IMR-90 (cell line): ENCODE measurements at regions not wholly inside any gene's neighbourhood (a gene's known extent, or its start where the extent isn't known, plus 50 kb on each side); places are given as distances from the start of the nearest gene placed in this dataset.

Experiments used
- ATAC-seq: fragments of 200-7000 bp; cut with Tn5 transposase; 2 replicates; pipeline ENCODE4 v1.9.1; 2020; ENCODE audit warnings: low read depth, mild to moderate bottlenecking, moderate library complexity
- BruUV-seq: library from RNA; stranded (reverse); fragments of 400-500 nt; replicated peaks from 2 replicates; lab custom pipeline; 2021; lab: Mats Ljungman, UMichigan
- CTCF ChIA-PET: fragments of 300-600 bp; formaldehyde crosslinking; extraction: SDS; loops from one replicate; lab custom pipeline; 2021; ENCODE audit warnings: antibody characterized with exemption; lab: Yijun Ruan, JAX
- POLR2A ChIA-PET: fragments of 300-600 bp; sonication (Branson Sonifier 250); formaldehyde crosslinking; loops from one replicate; lab custom pipeline; 2022; ENCODE audit warnings: antibody characterized with exemption; ENCODE audit not compliant: unreplicated experiment; lab: Charles Lee
- DNase-seq: peaks from one replicate; pipeline ENCODE4 v3.0.0; 2013
- H2AFZ ChIP-seq: replicated peaks from 2 replicates; pipeline ENCODE3; 2013; ENCODE audit warnings: low read length, mild to moderate bottlenecking; ENCODE audit not compliant: poor library complexity
- H2AK5ac ChIP-seq: 2 replicates; pipeline ENCODE4 v1.6.1; 2013; ENCODE audit warnings: low read depth, low read length, inconsistent platforms
- H2AK9ac ChIP-seq: replicated peaks from 2 replicates; pipeline ENCODE3; 2013; ENCODE audit warnings: mild to moderate bottlenecking, low read depth, low read length, moderate library complexity; ENCODE audit not compliant: poor library complexity
- H2BK120ac ChIP-seq: 2 replicates; pipeline ENCODE4 v1.6.1; 2013; ENCODE audit warnings: low read depth, low read length, inconsistent platforms
- H2BK15ac ChIP-seq: 3 replicates; pipeline ENCODE4 v1.6.1; 2013; ENCODE audit warnings: low read depth, low read length, inconsistent platforms
- H2BK20ac ChIP-seq: 2 replicates; pipeline ENCODE4 v1.6.1; 2013; ENCODE audit warnings: low read depth, mild to moderate bottlenecking, inconsistent platforms, low read length, moderate library complexity
- H2BK5ac ChIP-seq: 2 replicates; pipeline ENCODE4 v1.6.1; 2013; ENCODE audit warnings: mild to moderate bottlenecking, low read depth, low read length, inconsistent platforms; ENCODE audit not compliant: poor library complexity, severe bottlenecking
- H3K14ac ChIP-seq: replicated peaks from 2 replicates; pipeline ENCODE4 v1.6.1; 2013; ENCODE audit warnings: low read depth, low read length, inconsistent platforms
- H3K18ac ChIP-seq: 2 replicates; pipeline ENCODE4 v1.6.1; 2013; ENCODE audit warnings: low read depth, low read length, control low read depth
- H3K23ac ChIP-seq: 2 replicates; pipeline ENCODE4 v1.6.1; 2013; ENCODE audit warnings: low read depth, low read length, inconsistent platforms
- H3K27ac ChIP-seq: 2 replicates; pipeline ENCODE4 v1.5.1; 2013; ENCODE audit warnings: mild to moderate bottlenecking, control low read depth, low read length; ENCODE audit not compliant: insufficient read depth
- H3K27me3 ChIP-seq: 2 replicates; pipeline ENCODE4 v1.6.1; 2013; ENCODE audit warnings: low read length; ENCODE audit not compliant: control insufficient read depth, insufficient read depth
- H3K36me3 ChIP-seq: 2 replicates; pipeline ENCODE4 v1.6.1; 2013; ENCODE audit warnings: low read length, mixed read lengths; ENCODE audit not compliant: control insufficient read depth, insufficient read depth
- H3K4ac ChIP-seq: 2 replicates; pipeline ENCODE4 v1.6.1; 2013; ENCODE audit warnings: low read depth, low read length, inconsistent platforms
- H3K4me1 ChIP-seq: 2 replicates; pipeline ENCODE4 v1.6.1; 2013; ENCODE audit warnings: low read length, mixed read lengths; ENCODE audit not compliant: control insufficient read depth, insufficient read depth
- H3K4me2 ChIP-seq: 2 replicates; pipeline ENCODE4 v1.6.1; 2013; ENCODE audit warnings: low read depth, mild to moderate bottlenecking, control low read depth, low read length, moderate library complexity
- H3K4me3 ChIP-seq: 2 replicates; pipeline ENCODE4 v1.5.1; 2013; ENCODE audit warnings: low read depth, mild to moderate bottlenecking, control low read depth, low read length, moderate library complexity; ENCODE audit not compliant: insufficient read depth
- H3K56ac ChIP-seq: 2 replicates; pipeline ENCODE4 v1.6.1; 2013; ENCODE audit warnings: low read length, inconsistent platforms; ENCODE audit not compliant: insufficient read depth; ENCODE audit errors: extremely low read depth
- H3K79me1 ChIP-seq, 2 experiments: 2 replicates each; pipeline ENCODE4 v1.6.1; 2013; ENCODE audit warnings: low read length in 2 of 2, inconsistent platforms in 1 of 2, low read depth in 1 of 2
- H3K9ac ChIP-seq: 2 replicates; pipeline ENCODE4 v1.6.1; 2013; ENCODE audit warnings: low read depth, low read length, control low read depth
- H3K9me1 ChIP-seq: 2 replicates; pipeline ENCODE4 v1.6.1; 2013; ENCODE audit warnings: low read length, inconsistent platforms; ENCODE audit not compliant: insufficient read depth
- H3K9me3 ChIP-seq: 2 replicates; pipeline ENCODE4 v1.6.1; 2013; ENCODE audit warnings: low read length; ENCODE audit not compliant: control insufficient read depth, insufficient read depth
- H4K20me1 ChIP-seq: 2 replicates; pipeline ENCODE4 v1.6.1; 2013; ENCODE audit warnings: low read length, inconsistent platforms; ENCODE audit not compliant: insufficient read depth
- H4K5ac ChIP-seq: 2 replicates; pipeline ENCODE4 v1.6.1; 2013; ENCODE audit warnings: mild to moderate bottlenecking, low read depth, low read length, control low read depth
- H4K8ac ChIP-seq, 2 experiments: 2 replicates each; pipeline ENCODE4 v1.6.1; 2013; ENCODE audit warnings: low read depth in 2 of 2, low read length in 2 of 2, control low read depth in 1 of 2, inconsistent platforms in 1 of 2
- H4K91ac ChIP-seq: 2 replicates; pipeline ENCODE4 v1.6.1; 2013; ENCODE audit warnings: low read depth, low read length, inconsistent platforms; ENCODE audit not compliant: insufficient read depth
- BHLHE40 ChIP-seq: fragments of 150-350 bp; IDR thresholded peaks from 2 replicates; pipeline ENCODE4 v1.6.1; 2016; ENCODE audit warnings: mild to moderate bottlenecking, low read depth, low read length
- CEBPB ChIP-seq: IDR thresholded peaks from 2 replicates; pipeline ENCODE4 v1.6.1; 2012; ENCODE audit warnings: low read depth, low read length, improper control_type of control experiment
- CHD1 ChIP-seq: IDR thresholded peaks from 2 replicates; pipeline ENCODE4 v1.6.1; 2012; ENCODE audit warnings: low read depth, low read length, improper control_type of control experiment
- ELK1 ChIP-seq: fragments of 150-350 bp; IDR thresholded peaks from 2 replicates; pipeline ENCODE4 v1.6.1; 2016; ENCODE audit warnings: low read depth, mild to moderate bottlenecking, low read length, moderate library complexity, borderline replicate concordance
- FOS ChIP-seq: fragments of 150-350 bp; IDR thresholded peaks from 2 replicates; pipeline ENCODE4 v1.6.1; 2016; ENCODE audit warnings: low read depth, low read length
- MAFK ChIP-seq: IDR thresholded peaks from 2 replicates; pipeline ENCODE4 v1.6.1; 2012; ENCODE audit warnings: low read depth, low read length, improper control_type of control experiment
- MAZ ChIP-seq: IDR thresholded peaks from 2 replicates; pipeline ENCODE4 v1.6.1; 2012; ENCODE audit warnings: low read depth, mild to moderate bottlenecking, low read length, improper control_type of control experiment, moderate library complexity, borderline replicate concordance
- MXI1 ChIP-seq: IDR thresholded peaks from 2 replicates; pipeline ENCODE4 v1.6.1; 2012; ENCODE audit warnings: low read depth, mild to moderate bottlenecking, low read length, moderate library complexity, borderline replicate concordance
- NFE2L2 ChIP-seq: fragments of 150-350 bp; IDR thresholded peaks from 2 replicates; pipeline ENCODE4 v1.6.1; 2016; ENCODE audit warnings: low read depth, mild to moderate bottlenecking, low read length
- POLR2A ChIP-seq: IDR thresholded peaks from 2 replicates; pipeline ENCODE4 v1.6.1; 2012; ENCODE audit warnings: mild to moderate bottlenecking, low read depth, low read length
- RAD21 ChIP-seq: IDR thresholded peaks from 2 replicates; pipeline ENCODE4 v1.6.1; 2012; ENCODE audit warnings: low read length, improper control_type of control experiment
- RCOR1 ChIP-seq: IDR thresholded peaks from 2 replicates; pipeline ENCODE4 v1.6.1; 2012; ENCODE audit warnings: mild to moderate bottlenecking, low read length, improper control_type of control experiment; ENCODE audit not compliant: insufficient replicate concordance
- RFX5 ChIP-seq: IDR thresholded peaks from 2 replicates; pipeline ENCODE4 v1.8.0; 2012; ENCODE audit warnings: low read depth, mild to moderate bottlenecking, low read length, moderate library complexity
- SMC3 ChIP-seq: fragments of 150-350 bp; IDR thresholded peaks from 2 replicates; pipeline ENCODE4 v1.6.1; 2016; ENCODE audit warnings: low read depth, mild to moderate bottlenecking, antibody characterized with exemption, low read length, moderate library complexity
- WGBS, 2 experiments: methylation state at CpG; one replicate each; pipeline versions ENCODE4 v1.1.5 to v1.1.7; 2013; ENCODE audit warnings: missing lambda C conversion rate in 2 of 2; ENCODE audit not compliant: insufficient read length in 1 of 2; ENCODE audit errors: extremely low coverage in 2 of 2; 5-methylcytosine and 5-hydroxymethylcytosine counted together
- dilution Hi-C: fragments of 300-500 bp; cut with HindIII; formaldehyde crosslinking; loops from one replicate; pipeline ENCODE4 v1.14.3; 2018; ENCODE audit warnings: low sequenced_read_pairs; ENCODE audit not compliant: unreplicated experiment
- in situ Hi-C: fragments of 300-500 bp; cut with MboI; formaldehyde crosslinking; loops from 3 replicates; pipeline ENCODE4 v1.14.3; 2019; ENCODE audit warnings: low sequenced_read_pairs, inconsistent platforms, mixed read lengths
- intact Hi-C: fragments of 100-400 bp; cut with micrococcal nuclease; formaldehyde crosslinking; loops from 2 replicates; pipeline ENCODE4 v1.10.0; 2022
- TF ChIP-seq, protein P1 (sequence below): conservative IDR thresholded peaks from 2 replicates; pipeline ENCODE4 v1.5.1; 2012; ENCODE audit warnings: mild to moderate bottlenecking, low read depth, low read length, improper control_type of control experiment
- TF ChIP-seq, protein P2 (sequence below): fragments of 150-350 bp; IDR thresholded peaks from 2 replicates; pipeline ENCODE4 v1.6.1; 2017; ENCODE audit warnings: mild to moderate bottlenecking, antibody characterized with exemption, low read length, low read depth

DNA sequence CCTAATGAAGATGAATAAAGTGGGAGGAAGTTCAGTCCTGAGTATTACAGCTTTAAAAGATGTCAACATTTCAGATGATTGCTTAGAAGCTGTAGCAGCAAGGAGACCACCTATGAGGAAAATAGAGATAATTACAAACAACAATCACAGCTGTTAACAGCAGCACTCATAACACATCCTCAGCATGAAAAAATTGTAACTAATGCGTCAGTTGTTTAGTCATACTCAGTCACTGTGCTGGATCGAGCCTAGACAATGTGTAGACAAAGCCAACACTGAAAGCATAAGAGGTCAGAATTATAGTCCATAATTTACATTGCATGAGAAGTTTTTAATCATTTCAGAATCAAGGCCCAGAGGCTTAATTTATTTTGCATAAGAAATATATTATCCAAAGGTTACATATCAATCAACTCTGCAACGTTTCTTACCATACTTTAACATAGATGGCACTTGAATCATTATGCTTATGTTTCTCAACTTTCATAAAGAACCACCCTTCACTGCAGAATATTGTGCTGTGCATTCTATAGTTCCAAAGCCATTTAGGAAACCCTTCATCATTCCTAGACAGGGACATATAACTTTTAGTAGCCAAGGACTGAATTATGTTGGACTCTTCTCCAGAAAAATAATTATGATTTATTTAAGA is 60.2 kb upstream of the HAPLN1 start:
- no peak overlapping the region for H3K9ac ChIP-seq
- in situ Hi-C loops (no loop called here), intact Hi-C loops (no loop called here), dilution Hi-C loops (no loop called here)
- no peak for TF ChIP-seq MAFK
- TF ChIP-seq CEBPB = no peak
- no peak for TF ChIP-seq NFE2L2
- no peak for TF ChIP-seq FOS
- no peak for TF ChIP-seq CHD1
- TF ChIP-seq RAD21 = no peak
- TF ChIP-seq, protein P1, sequence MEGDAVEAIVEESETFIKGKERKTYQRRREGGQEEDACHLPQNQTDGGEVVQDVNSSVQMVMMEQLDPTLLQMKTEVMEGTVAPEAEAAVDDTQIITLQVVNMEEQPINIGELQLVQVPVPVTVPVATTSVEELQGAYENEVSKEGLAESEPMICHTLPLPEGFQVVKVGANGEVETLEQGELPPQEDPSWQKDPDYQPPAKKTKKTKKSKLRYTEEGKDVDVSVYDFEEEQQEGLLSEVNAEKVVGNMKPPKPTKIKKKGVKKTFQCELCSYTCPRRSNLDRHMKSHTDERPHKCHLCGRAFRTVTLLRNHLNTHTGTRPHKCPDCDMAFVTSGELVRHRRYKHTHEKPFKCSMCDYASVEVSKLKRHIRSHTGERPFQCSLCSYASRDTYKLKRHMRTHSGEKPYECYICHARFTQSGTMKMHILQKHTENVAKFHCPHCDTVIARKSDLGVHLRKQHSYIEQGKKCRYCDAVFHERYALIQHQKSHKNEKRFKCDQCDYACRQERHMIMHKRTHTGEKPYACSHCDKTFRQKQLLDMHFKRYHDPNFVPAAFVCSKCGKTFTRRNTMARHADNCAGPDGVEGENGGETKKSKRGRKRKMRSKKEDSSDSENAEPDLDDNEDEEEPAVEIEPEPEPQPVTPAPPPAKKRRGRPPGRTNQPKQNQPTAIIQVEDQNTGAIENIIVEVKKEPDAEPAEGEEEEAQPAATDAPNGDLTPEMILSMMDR = no peak
- TF ChIP-seq ELK1 = no peak
- TF ChIP-seq BHLHE40 = no peak
- no peak for TF ChIP-seq SMC3
- no peak for TF ChIP-seq RFX5
- no peak for TF ChIP-seq POLR2A
- TF ChIP-seq, protein P2, sequence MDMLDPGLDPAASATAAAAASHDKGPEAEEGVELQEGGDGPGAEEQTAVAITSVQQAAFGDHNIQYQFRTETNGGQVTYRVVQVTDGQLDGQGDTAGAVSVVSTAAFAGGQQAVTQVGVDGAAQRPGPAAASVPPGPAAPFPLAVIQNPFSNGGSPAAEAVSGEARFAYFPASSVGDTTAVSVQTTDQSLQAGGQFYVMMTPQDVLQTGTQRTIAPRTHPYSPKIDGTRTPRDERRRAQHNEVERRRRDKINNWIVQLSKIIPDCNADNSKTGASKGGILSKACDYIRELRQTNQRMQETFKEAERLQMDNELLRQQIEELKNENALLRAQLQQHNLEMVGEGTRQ = no peak
- TF ChIP-seq RCOR1 = no peak
- no peak for TF ChIP-seq MXI1
- TF ChIP-seq MAZ = no peak
- ATAC-seq (no peak), DNase-seq (no peak)
- H3K14ac ChIP-seq = no peak overlapping the region
- no peak overlapping the region for H3K56ac ChIP-seq
- no peaks in the 10 kb centered on the region for H3K4me1 ChIP-seq
- H4K5ac ChIP-seq = no peak overlapping the region
- H3K27me3 ChIP-seq = no peaks in the 10 kb centered on the region
- H3K4me2 ChIP-seq = no peak overlapping the region
- no peak overlapping the region for H2AFZ ChIP-seq
- H2BK5ac ChIP-seq = no peak overlapping the region
- H2AK9ac ChIP-seq = no peak overlapping the region
- no TSS peak for BruUV-seq
- no peaks in the 10 kb centered on the region for H3K36me3 ChIP-seq
- no peak overlapping the region for H3K4ac ChIP-seq
- H3K18ac ChIP-seq = no peak overlapping the region
- no peak overlapping the region for H2BK20ac ChIP-seq
- H2BK120ac ChIP-seq = no peak overlapping the region
- no peak overlapping the region for H4K8ac ChIP-seq
- H3K9me3 ChIP-seq = no peaks in the 10 kb centered on the region
- no peak overlapping the region for H3K27ac ChIP-seq
- ChIA-PET POLR2A (no interaction called here), CTCF (interaction anchor here (0.6 kb wide), 1 partner anchor 335 kb away, joined by 4 read pairs; no protein-coding TSS in a partner anchor)
- H4K91ac ChIP-seq = no peak overlapping the region
- no peaks in the 10 kb centered on the region for H4K20me1 ChIP-seq
- H3K4me3 ChIP-seq = no peak overlapping the region
- H2AK5ac ChIP-seq = no peak overlapping the region
- no peak overlapping the region for H3K23ac ChIP-seq
- no CpG with 5 or more reads among the region's 3 CpGs for WGBS, 2 experiments
- no peaks in the 10 kb centered on the region for H3K9me1 ChIP-seq
- no peak overlapping the region for H2BK15ac ChIP-seq
- H3K79me1 ChIP-seq = no peaks in the 10 kb centered on the region
